GM12864 (cell line): ENCODE measurements at regions not wholly inside any gene's neighbourhood (a gene's known extent, or its start where the extent isn't known, plus 50 kb on each side); places are given as distances from the start of the nearest gene placed in this dataset.

Experiments used
- DNase-seq: peaks from one replicate; pipeline ENCODE4 v3.0.0-alpha.2; 2011; ENCODE audit warnings: low read depth
- H3K4me3 ChIP-seq: 2 replicates; pipeline ENCODE4 v1.5.1; 2011; ENCODE audit warnings: mild to moderate bottlenecking, low read depth, low read length, control low read depth
- CTCF ChIP-seq: IDR thresholded peaks from 2 replicates; pipeline ENCODE4 v1.5.1; 2011; ENCODE audit warnings: low read depth, mild to moderate bottlenecking, moderate library complexity, low read length, control low read depth, inconsistent platforms; ENCODE audit errors: missing control alignments

- DNase-seq, result no peak
- no peak overlapping the region for H3K4me3 ChIP-seq
These were observed 642.2 kb downstream of the C4orf33 start for GRCh38 chr4:129738175-129738574.

GRCh38 chr4:129747756-129748155 lies 651.8 kb downstream of the C4orf33 start:
- no peak for DNase-seq
- no peak overlapping the region for H3K4me3 ChIP-seq
- no peak for TF ChIP-seq CTCF

More at GRCh38 chr4:129738175-129738574, 642.2 kb downstream of the C4orf33 start:
- TF ChIP-seq CTCF, result no peak

GRCh38 chr4:129748991-129749390 lies 653.0 kb downstream of the C4orf33 start:
- TF ChIP-seq CTCF, result no peak
- no peak for DNase-seq
- H3K4me3 ChIP-seq, result no peak overlapping the region

GRCh38 chr4:129751646-129752045 lies 655.7 kb downstream of the C4orf33 start:
- no peak for TF ChIP-seq CTCF
- DNase-seq, result no peak
- H3K4me3 ChIP-seq, result no peak overlapping the region

- H3K4me3 ChIP-seq, result no peak overlapping the region
- DNase-seq, result no peak
- TF ChIP-seq CTCF, result no peak
These were observed 687.6 kb downstream of the C4orf33 start for GRCh38 chr4:129783596-129783995.

GRCh38 chr4:129788486-129788885 lies 692.5 kb downstream of the C4orf33 start:
- no peak overlapping the region for H3K4me3 ChIP-seq
- DNase-seq, result no peak
- TF ChIP-seq CTCF, result no peak

- DNase-seq, result no peak
- no peak overlapping the region for H3K4me3 ChIP-seq
- TF ChIP-seq CTCF, result no peak
These were observed 708.6 kb downstream of the C4orf33 start for GRCh38 chr4:129804461-129804981.
